ENCODE measurements at regions not wholly inside any gene's neighbourhood (a gene's known extent, or its start where the extent isn't known, plus 50 kb on each side); places are given as distances from the start of the nearest gene placed in this dataset.

DNA sequence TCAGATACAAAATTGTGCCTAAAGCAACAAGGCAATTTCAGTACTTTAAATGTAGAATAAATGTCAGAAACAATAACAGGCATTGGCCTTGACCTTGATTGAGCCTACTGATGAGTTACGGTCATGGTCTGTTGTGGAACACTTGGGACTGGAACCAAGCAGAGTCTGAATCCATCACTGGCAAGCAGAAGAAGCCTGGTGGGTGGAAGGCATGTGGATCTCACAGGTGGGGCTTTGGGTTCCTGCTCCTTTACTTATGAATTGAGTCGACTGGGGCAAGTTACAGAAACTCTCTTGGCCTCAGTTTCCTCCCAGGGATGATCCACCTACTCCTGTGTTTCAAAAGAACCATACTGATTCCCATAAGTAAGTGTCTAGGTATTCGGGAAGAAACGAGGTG, 102.3 kb downstream of the KCNF1 start:
- no peak for DNase-seq

GRCh38 chr2:11016735-11017388, 105.1 kb downstream of the KCNF1 start:
- no peaks in the 10 kb centered on the region for H3K4me1 Mint-ChIP-seq
- H3K4me3 Mint-ChIP-seq = no peak overlapping the region
- no peak for ATAC-seq (ENCODE audit: low read depth)
- peaks cover 4% of the 10 kb centered on the region for H3K9me3 Mint-ChIP-seq
- H3K27me3 Mint-ChIP-seq = peaks cover 20% of the 10 kb centered on the region
- no peak overlapping the region for H3K27ac Mint-ChIP-seq
- intact Hi-C loops (cut with micrococcal nuclease) = no loop called here
- H3K36me3 Mint-ChIP-seq (ENCODE audit: low read depth) = no peaks in the 10 kb centered on the region
- DNase-seq = no peak
- TF ChIP-seq CTCF (IDR thresholded peaks at IDR 0.05) = no peak
- POLR2A ChIA-PET = no interaction called here
- CTCF ChIA-PET = no interaction called here

More for the DNA sequence above, 102.3 kb downstream of the KCNF1 start:
- H3K9me3 Mint-ChIP-seq = peaks cover 18% of the 10 kb centered on the region
- H3K4me3 Mint-ChIP-seq = no peak overlapping the region
- no peaks in the 10 kb centered on the region for H3K36me3 Mint-ChIP-seq (ENCODE audit: low read depth)
- no peaks in the 10 kb centered on the region for H3K4me1 Mint-ChIP-seq
- H3K27me3 Mint-ChIP-seq = peaks cover 5% of the 10 kb centered on the region
- H3K27ac Mint-ChIP-seq = no peak overlapping the region
- ChIA-PET CTCF (no interaction called here), POLR2A (no interaction called here)
- intact Hi-C loops (cut with micrococcal nuclease) = no loop called here
- no peak for TF ChIP-seq CTCF (IDR thresholded peaks at IDR 0.05)
- ATAC-seq (ENCODE audit: low read depth) = no peak

DNA sequence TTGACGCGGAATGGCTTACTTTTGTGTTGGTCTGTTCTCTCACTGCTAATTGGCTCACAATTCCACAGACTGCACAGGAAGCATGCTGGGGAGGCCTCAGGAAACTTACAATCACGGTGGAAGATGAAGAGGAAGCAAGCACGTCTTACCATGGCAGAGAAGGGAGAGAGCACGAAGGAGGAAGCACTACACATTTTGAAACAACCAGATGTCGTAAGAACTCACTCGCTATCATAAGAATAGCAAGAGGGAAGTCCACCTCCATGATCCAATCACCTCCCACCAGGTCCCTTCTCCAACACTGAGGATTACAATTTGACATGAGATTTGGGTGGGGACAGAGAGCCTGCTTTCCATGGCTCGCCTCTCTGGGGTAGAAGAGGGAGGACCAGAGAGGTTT, 106.2 kb downstream of the KCNF1 start:
- H3K9me3 Mint-ChIP-seq = no peaks in the 10 kb centered on the region
- CTCF ChIA-PET = no interaction called here
- H3K36me3 Mint-ChIP-seq (ENCODE audit: low read depth) = no peaks in the 10 kb centered on the region
- peaks cover 20% of the 10 kb centered on the region for H3K27me3 Mint-ChIP-seq
- DNase-seq (no peak), ATAC-seq (ENCODE audit: low read depth) (no peak)
- intact Hi-C loops (cut with micrococcal nuclease) = no loop called here
- no peak for TF ChIP-seq CTCF (IDR thresholded peaks at IDR 0.05)
- POLR2A ChIA-PET = no interaction called here
- no peak overlapping the region for H3K4me3 Mint-ChIP-seq
- no peak overlapping the region for H3K27ac Mint-ChIP-seq
- H3K4me1 Mint-ChIP-seq = no peaks in the 10 kb centered on the region

GRCh38 chr2:11018651-11019185, 107.0 kb downstream of the KCNF1 start:
- no peak for TF ChIP-seq CTCF (IDR thresholded peaks at IDR 0.05)
- intact Hi-C loops (cut with micrococcal nuclease) = no loop called here
- Mint-ChIP-seq H3K36me3 (ENCODE audit: low read depth) (no peaks in the 10 kb centered on the region), H3K27me3 (peaks cover 20% of the 10 kb centered on the region), H3K9me3 (no peaks in the 10 kb centered on the region), H3K4me1 (no peaks in the 10 kb centered on the region), H3K4me3 (no peak overlapping the region), H3K27ac (no peak overlapping the region)
- ATAC-seq (ENCODE audit: low read depth) (no peak), DNase-seq (no peak)
- CTCF ChIA-PET = no interaction called here
- POLR2A ChIA-PET = no interaction called here

- intact Hi-C loops (cut with micrococcal nuclease) = no loop called here
- no peak for TF ChIP-seq CTCF (IDR thresholded peaks at IDR 0.05)
- H3K27ac Mint-ChIP-seq = no peak overlapping the region
- no peaks in the 10 kb centered on the region for H3K9me3 Mint-ChIP-seq
- DNase-seq (no peak), ATAC-seq (ENCODE audit: low read depth) (no peak)
- no peaks in the 10 kb centered on the region for H3K4me1 Mint-ChIP-seq
- peaks cover 20% of the 10 kb centered on the region for H3K27me3 Mint-ChIP-seq
- H3K36me3 Mint-ChIP-seq (ENCODE audit: low read depth) = no peaks in the 10 kb centered on the region
- H3K4me3 Mint-ChIP-seq = no peak overlapping the region
- POLR2A ChIA-PET = no interaction called here
- CTCF ChIA-PET = no interaction called here
Measured at GRCh38 chr2:11019614-11020013, 107.9 kb downstream of the KCNF1 start.
